HG03565 (cell line): ENCODE measurements at regions not wholly inside any gene's neighbourhood (a gene's known extent, or its start where the extent isn't known, plus 50 kb on each side); places are given as distances from the start of the nearest gene placed in this dataset.

ENCODE experiments used
- ATAC-seq: cut with Tn5 transposase; IDR thresholded peaks from one replicate; pipeline ENCODE4 v1.9.1; 2021; ENCODE audit warnings: mild to moderate bottlenecking, moderate library complexity; ENCODE audit not compliant: unreplicated experiment

DNA sequence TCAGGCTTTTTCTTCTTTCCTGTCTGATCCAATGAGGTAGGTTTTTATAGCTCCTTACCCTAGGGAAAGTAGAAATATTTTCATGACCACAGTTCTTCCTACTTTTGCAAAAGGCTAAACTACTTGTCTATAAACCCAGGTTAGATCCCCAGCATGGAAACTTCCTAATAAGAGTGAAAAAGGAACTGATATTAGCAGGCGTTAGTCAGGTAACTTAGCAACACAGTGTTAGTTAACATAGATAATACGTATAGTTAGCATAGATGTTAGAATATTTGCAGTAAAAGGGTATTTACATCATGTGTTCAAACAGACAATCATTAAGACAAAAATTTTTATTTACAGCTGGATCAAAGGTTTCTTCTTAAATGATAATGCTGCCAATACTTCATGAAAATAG, 162.9 kb upstream of the DAB2 start:
- no peak for ATAC-seq

DNA sequence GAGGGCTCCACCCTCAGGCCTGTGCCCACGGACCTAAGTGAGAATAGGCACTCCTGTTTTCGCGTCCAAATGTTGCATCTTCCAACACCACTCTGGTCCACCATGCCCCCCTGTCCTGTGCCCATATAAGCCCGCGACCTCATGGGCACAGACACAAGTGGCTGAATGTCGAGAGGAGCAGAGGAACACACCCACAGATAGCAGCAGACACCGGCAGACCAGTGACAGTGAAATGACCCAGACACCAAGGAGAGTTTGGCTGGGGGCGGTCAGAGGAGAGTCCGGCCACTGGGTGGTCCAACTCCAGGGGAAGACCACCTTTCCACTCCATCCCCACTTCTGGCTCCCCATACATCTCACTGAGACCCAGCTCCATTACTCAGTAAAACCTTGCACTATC, 161.4 kb upstream of the DAB2 start:
- ATAC-seq: no peak

DNA sequence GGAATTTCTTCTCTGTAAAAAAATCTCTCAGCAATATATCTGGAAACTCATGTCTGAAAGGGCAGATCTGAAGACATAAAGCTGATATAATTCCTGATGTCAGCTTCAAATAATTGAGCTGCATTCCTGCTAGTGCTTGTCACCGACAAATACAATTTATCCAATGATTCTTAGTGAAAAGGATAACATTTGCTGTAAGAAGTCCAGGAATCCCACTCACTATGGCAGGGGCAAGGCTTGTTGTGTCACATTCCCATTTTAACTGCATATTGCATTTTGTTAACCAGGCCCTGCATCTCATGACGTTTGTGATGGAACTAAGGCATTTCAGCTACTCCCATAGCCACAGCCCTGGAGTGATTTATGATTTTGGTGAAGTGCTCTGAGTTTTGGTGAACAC, 160.1 kb upstream of the DAB2 start:
- no peak for ATAC-seq

DNA sequence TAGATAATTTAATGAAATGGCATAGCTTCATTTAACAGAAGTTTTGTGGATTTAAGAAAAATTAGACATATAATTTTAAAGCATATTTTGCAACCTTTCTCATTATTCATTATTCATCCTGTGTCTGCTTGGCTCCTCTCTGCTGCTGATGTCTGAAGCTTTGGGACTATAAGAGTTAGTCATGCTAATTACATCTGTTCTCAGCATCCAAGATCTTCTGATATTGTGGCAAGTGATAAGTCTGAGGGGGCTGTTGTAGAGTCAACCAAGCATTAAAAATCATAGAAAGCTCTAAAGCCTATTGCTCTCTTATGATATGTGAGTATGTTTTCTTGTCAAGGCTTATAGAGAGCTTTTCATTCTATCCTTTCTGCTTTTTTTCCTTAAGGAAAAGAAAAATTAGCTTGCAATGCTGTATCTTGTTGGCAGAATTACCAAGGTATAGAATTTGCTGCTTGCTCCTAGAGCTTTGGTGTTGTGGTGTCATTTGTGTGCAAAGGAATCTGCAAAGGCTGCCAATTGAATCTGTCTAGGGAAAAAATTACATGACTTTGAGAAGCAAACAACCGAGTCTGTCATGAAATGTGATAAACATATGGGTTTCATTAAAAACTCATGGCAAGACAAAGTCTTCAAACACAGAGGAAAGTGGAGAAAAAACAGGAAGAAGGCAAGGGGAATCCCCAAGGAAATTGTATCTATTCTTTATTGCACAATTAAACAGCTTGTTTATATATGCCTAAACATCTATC, 156.1 kb upstream of the DAB2 start:
- ATAC-seq: no peak

DNA sequence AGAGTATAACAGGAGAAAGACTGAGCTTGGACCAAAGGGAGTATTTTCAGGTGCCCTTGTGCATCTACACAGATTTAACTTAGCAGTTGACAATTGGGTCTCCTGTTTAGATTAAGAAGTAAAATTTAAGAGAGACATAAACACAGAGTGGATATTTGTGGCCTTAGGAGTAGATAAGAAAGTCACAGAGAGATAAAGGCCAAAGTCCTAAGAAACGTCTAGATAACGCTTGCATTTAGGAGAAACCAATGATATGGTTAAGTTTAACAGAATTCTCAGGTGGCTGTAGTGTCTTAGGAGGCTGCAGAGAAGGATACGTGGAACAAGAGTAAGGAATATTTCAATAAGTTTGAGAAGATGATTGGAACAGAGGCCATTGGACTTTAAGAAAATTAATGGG, 155.0 kb upstream of the DAB2 start:
- ATAC-seq: no peak

DNA sequence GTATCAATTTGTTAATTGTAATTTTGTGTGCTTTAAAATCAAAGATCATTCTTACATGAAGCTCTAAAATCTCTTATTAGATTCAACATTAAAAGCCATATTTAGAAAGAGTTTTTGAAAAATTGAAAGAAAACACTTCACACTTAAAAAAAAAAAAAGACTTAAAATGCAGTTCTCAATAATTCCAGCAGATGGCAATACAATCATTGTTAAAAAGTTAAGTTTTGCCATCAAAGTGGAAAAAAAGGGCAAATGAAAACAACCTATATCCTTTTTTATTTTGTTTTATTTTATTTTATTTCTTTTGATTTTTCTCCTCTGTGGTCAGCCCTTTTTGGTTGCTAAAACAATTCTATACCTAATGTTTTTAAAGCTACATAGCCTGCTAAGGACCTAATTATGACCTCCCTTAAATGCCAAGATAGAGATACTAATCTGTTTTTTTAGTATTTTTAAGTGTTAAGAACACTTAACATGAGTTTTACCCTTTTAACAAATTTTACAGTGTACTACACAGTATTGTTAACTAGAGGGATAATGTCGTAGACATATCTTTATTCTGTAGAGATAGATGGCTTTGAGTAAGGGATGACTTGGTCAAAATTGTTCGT, 154.2 kb upstream of the DAB2 start:
- no peak for ATAC-seq

DNA sequence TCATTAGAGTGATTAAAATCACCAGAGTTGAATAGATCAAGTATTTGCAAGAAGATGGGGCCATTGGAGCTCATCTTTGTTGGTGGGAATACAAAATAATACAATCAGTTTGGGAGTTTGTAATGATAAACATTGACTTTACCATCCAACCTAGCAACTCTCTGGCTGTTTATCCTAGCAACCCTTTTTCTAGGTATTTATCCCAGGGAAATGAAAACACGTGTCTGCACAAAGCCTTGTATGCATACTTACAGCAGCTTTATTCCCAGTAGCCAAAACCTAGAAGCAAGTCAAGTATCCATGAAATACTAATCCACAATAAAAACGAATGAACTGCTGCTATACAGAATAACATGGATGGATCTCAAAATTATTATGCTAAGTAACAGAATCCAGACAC, 152.7 kb upstream of the DAB2 start:
- ATAC-seq: no peak

DNA sequence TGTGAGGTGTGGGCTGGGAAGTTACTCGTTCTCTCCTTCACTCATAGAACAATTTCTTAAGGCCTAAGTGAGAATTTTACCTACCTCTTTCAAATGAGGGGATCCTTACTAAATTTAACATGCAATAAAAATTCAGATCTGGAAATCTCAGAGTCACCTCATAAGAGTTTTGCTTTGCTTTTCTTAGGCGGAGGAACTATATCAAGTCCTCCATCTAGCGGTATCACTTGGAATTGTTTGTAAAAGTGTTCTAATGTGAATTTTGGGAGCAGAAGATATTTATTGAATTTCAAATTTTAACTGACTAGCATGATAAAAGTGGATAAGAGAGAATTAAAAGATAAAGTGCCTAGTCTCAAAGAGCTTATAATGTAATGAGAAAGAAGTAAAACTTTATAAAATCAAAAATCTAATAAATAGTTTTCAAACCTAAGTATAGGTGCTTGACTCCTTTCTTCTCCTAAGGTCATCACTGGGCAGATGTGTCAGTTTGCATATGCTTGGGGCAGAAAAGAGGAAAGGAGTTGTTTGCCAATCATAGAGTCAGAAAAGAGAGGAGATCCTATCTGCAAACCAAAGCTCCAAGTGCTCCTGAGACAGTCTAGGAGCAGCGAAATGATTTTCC, 145.7 kb upstream of the DAB2 start:
- no peak for ATAC-seq

DNA sequence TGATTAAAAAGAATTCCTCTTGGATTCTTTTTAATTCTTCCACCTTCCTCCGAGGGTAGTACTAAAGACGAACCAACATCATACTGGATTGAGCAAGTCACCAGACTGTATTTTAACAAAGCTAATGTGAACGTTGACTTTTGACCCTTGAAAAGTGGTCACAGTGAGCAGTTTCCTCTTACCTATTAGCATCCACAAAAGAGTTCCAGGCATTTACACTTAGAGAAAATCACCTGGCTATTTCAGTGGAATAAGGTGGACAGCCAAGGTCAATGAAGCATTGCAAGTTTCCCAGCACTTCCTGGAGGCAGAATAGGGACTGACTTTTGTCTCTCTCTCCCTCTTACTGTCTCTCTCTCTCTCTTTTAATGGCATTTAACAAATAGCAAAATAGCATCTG, 145.1 kb upstream of the DAB2 start:
- ATAC-seq: no peak

DNA sequence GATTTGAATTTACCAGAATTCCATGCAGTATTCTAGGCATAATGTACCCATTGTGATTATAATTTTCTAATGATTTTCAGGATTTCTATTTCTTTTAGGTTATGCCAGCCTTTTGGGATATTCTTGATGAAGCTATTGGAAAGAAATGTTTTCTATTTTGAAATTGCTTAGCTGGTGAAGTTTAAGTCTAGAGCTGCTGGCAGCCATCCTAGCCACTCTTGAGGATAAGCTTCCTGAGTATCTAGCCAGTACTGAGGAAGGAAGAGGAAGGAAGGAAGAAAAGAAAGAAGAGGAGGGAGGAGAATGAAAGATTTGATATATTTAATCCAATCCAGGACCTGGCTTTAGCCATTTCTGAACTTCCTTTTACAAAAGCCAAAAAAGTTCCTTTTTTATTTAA, 142.1 kb upstream of the DAB2 start:
- ATAC-seq: no peak

DNA sequence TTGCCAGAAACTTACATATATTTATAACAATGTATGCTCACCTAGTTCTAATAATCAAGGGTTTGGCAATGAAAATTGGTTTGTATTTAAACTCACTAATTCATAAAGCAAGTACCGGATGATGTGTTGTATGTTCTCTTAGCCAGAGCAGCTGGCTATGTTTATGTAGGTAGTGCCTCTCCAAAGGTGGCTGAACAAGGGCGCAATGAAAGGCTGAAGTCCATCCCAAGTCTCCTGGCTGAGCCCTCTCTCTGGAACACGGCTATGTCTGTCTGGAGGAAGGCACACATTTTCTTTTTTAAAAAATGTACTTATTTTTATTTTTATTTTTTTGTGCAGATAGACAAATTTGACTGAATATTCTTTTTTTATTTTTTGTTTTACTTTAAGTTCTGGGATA, 141.2 kb upstream of the DAB2 start:
- ATAC-seq: no peak

DNA sequence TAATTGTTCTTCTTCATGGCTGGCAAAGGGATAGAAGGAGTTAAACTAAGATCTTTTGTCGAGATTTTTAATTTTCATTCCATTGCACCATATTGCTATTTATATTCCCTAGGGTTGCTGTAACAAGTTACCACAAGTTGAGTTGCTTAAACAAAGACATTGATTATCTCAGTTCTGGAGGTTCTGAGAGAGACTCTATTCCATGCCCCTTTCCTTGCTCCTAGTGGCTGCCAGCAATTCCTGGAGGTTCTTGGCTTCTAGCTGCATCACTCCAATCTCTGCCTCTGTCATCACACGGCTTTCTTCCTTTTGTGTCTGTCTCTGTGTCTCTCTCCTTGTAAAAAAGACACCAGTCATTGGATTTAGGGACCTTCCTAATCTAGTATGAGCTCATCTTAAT, 136.6 kb upstream of the DAB2 start:
- no peak for ATAC-seq

DNA sequence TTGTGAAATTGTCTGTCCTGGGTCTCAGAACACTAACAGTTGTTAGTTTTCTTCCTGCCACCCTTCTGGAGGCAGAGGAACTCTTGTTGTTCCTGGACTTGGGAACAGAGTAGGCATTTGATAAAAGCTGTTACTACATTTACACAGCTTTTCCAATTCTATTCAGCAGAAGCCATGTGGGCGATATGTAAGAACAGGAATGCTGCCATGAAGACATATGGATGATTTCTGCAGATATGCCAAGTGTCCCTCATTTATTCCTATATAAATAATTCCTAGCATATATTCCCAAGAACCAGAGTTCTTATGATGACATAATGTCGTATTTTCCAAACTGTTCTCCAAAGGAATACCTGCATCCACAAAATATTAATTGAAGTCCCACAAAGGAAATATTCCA, 135.9 kb upstream of the DAB2 start:
- no peak for ATAC-seq

DNA sequence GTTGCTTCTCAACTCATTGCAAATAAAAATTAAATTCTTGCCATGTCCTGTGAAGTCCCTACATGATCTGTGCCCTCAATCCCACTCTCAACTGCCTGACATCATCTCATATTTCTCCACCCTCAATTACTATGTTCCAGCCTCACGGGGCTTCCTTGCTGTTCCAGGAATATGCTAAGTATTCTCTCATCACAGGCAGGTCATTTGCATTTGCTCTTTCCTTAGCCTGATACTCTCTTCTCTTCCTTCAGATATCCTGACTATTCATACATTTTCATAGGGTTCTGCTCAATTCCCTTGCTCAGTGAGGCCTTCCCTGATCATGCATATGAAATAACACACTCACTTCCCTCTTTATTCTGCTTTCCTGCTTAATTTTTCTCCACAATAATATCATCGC, 135.1 kb upstream of the DAB2 start:
- ATAC-seq: no peak

DNA sequence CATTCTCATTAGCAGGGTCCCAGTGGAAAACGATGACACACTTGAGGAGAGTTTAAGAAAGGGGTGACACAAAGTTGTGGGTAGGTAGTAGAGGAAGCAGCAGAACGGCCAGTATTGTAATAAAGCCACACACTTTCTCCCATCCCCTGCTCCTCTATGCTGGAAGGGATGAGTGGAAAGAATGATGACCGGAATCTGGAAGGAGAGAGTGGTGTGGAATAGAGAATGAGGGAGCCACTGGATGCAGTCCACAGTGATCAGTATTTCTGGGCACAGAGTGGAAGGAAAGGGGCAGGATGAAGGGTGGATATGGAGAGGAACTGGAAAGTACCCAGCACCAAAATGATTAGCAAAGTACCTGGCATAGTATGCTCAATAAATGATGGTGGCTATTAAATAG, 133.8 kb upstream of the DAB2 start:
- no peak for ATAC-seq

DNA sequence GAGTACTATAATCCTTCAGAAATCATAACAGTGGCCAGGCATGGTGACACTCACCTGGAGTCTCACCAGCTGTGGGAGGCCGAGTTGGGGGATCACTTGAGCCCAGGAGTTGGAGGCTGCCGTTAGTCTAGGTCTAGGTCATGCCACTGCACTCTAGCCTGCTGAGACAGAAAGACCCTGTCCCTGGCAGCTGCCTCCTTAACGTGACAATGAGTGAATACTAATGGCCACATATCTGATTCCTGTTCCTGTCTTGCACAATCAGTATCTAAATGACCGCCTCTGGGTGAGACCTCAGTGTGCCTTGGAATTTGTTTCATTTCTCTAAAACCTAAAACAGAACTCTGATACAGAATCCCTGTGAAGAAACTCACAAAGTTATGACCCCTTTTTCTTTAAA, 131.0 kb upstream of the DAB2 start:
- ATAC-seq: no peak

DNA sequence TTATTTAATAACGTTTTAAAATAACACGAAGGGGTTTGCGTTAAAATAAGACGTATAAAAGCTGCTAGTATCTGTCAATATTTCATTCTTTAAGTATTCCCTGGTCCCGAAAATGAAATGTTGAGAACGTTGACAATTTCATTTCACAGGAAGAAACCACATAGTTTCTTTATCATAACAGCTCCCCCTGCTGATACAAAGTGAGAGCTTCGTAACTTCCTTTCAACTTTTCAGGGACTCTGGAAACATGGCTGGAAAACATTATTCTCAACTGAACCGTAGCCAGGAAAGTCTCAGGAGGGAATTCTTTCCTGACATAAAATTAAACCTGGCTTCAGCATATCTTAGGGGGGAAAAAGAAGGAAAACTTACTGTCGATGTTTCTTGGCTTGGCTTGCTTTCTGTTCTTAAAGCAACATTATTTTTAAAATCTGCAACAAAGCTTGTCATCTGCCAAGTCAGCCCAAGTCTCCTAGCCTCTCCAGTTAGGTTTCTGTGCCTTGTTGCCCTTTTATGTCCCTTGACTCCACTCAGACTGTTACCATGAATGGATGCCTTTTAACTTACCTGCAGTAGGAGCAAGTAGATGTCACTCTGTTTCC, 122.9 kb upstream of the DAB2 start:
- ATAC-seq: no peak

DNA sequence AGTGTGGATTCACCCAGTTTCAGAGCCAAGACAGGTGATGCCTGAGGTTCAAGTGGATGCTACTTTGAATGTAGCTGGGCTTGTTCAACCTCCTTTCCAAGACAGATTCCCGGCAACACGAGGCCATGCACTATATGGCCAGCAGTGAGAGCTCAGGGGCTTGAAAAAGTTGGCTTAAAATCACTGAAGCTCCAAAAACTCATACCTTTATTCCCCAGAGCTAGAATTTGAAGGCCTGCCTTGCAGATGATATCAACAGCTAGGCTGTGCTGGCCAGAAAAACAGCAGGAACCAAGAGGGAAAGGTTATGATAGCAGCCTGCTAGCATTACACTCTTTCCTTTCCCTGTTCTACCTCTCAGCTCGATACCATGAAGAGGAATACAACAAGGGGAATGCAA, 120.2 kb upstream of the DAB2 start:
- ATAC-seq: no peak

DNA sequence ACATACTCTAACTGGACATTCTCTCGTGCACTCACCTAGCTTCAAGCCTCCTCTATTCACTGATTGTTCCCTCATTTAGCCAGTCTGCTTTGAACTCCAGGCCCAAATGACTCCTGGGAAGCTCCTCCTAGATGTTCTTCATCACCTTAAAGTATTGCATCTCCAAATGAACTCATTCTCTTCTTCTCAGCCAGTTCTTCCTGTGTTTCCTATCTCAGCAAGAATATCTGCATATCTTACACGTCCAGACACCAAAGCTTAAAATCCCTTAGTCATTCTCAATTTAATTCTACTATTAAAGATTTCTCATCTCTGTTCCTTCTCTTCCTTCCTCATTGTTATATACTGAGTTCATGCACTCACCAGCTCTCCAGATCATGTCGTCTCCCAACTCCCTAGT, 118.6 kb upstream of the DAB2 start:
- no peak for ATAC-seq

DNA sequence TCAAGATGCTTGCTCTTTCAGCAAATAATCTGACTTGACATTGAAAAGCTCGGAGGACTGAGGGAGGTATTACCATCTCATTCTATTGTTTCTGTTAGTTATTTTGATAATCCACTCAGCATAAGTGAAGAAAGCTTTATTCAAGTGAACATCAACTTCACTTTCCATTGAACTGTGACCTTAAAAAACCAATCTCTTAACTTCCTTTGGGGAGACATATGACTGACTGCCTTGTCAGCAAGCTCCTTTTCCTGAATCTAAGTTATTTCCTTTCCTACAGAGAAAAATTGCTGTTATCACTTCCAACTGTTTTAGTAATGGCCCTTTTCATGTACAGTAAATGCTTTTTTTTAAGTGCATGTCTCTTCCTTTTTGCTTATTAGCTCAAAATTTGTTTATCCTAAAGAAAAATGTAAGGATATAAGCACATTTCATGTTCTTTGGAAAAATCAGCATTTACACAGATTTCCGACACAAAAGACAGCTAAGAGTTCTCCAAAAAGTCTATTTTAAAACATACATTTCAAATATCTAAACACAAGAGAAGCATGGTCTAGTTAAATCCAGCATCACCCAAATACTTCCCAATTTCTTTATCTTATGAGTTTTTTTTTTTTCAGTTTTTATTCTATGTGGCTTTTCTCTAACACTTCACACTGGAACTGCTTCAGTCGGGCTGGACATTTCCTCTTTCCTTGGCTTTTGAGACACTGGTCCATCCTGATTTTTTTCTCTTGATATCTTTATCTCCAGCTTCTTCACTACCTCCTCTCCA, 117.9 kb upstream of the DAB2 start:
- no peak for ATAC-seq

DNA sequence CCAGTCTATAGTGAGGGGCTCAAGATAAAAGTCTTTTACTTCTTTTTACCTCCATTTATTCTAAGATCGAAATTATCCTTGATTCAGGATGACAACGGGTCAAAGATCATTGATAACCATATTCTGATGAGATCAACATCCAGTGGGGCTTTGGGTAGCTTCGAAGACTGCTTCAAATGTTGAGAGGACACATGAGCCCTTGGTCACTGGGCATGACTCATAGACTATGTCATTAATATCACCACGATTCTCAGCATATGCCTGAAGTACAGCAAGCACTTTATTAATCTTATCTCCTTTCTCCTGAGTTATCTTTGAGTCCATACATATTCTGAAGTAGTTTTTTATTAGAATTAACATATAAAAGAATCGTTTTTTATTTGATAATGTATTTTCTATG, 117.1 kb upstream of the DAB2 start:
- ATAC-seq: no peak
